ENCODE measurements at regions not wholly inside any gene's neighbourhood (a gene's known extent, or its start where the extent isn't known, plus 50 kb on each side); places are given as distances from the start of the nearest gene placed in this dataset.

DNA sequence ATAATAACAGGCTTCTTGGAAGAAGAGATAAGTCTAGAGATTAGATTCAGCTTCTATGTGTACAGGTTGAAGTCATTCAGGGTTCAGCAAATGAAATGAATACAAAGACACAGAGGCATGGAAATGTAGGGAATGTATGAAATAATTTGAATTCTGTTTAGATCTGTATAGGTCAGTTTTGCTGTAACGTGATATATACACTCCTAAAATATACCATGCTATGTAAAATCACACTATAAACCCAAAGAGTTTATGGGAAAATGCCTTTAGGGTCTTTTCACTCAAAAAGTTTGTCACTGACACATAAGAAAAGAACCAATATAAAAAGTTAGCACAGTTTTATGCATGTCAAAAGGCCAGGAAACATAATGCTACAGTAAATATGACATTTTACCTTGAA is 854.0 kb downstream of the LRFN5 start:
- BruUV-seq (replicated peaks), result no TSS peak

More for the DNA sequence above, 854.0 kb downstream of the LRFN5 start:
- no peaks in the 10 kb centered on the region for H3K36me3 ChIP-seq (replicated peaks in 1 of 2; ENCODE audit: control insufficient read depth in 1 of 2, insufficient read depth in 2 of 2, low read length in 2 of 2)
- H3K4me3 ChIP-seq (replicated peaks in 1 of 3; ENCODE audit: insufficient read depth in 1 of 3, low read depth in 2 of 3, low read length in 3 of 3), result no peak overlapping the region
- no peaks in the 10 kb centered on the region for H3K4me1 ChIP-seq (ENCODE audit: insufficient read depth, low read length)
- in situ Hi-C loops (cut with HindIII; ENCODE audit: extremely low pct_ligation_motif_present, low pct_unique_long_range_greater_than_20kb), result no loop called here
- H3K27me3 ChIP-seq (ENCODE audit: control insufficient read depth in 1 of 2, insufficient read depth in 2 of 2, low read length in 2 of 2), result no peaks in the 10 kb centered on the region
- no peaks in the 10 kb centered on the region for H3K79me2 ChIP-seq (ENCODE audit: insufficient read depth, low read length)
- TF ChIP-seq USF2 (IDR thresholded peaks at IDR 0.05; ENCODE audit: low read depth, low read length), result no peak
- TF ChIP-seq USF2 (CRISPR knock-in tag; IDR thresholded peaks at IDR 0.05; ENCODE audit: borderline replicate concordance), result no peak
- TF ChIP-seq SMAD1 (CRISPR knock-in tag; IDR thresholded peaks at IDR 0.05; ENCODE audit: borderline replicate concordance, low read depth), result no peak
- TF ChIP-seq ZNF746 (CRISPR knock-in tag; IDR thresholded peaks at IDR 0.05), result no peak
- no peak for TF ChIP-seq FOXA1 (IDR thresholded peaks at IDR 0.05)
- no peak for TF ChIP-seq FOXA1 (CRISPR knock-in tag; IDR thresholded peaks at IDR 0.05)
- no peak for TF ChIP-seq KIAA2018 (CRISPR knock-in tag; IDR thresholded peaks at IDR 0.05; ENCODE audit: borderline replicate concordance)
- no peak for TF ChIP-seq PRDM15 (CRISPR knock-in tag; IDR thresholded peaks at IDR 0.05)
- no peak for TF ChIP-seq ZNF3 (CRISPR knock-in tag; IDR thresholded peaks at IDR 0.05)
- ChIA-PET CTCF (ENCODE audit: low intra/inter-chr PET ratio, low total read pairs) (no interaction called here), POLR2A (no interaction called here)
- no peak overlapping the region for H3K4me2 ChIP-seq (ENCODE audit: low read depth, low read length)
- WGBS (ENCODE audit: low lambda C conversion rate), result 1% methylated on average over 1 of the region's 1 CpG
- FAIRE-seq, result no peak
- intact Hi-C loops (cut with micrococcal nuclease; ENCODE audit: unreplicated experiment), result no loop called here
- ATAC-seq, result no peak
- no peak overlapping the region for H2AFZ ChIP-seq (ENCODE audit: low read length)
- H3K9me3 ChIP-seq (ENCODE audit: low read length), result peaks cover 90% of the 10 kb centered on the region
- no peak overlapping the region for H3K27ac ChIP-seq (ENCODE audit: extremely low read length, insufficient read depth, low read length)
- H4K20me1 ChIP-seq (ENCODE audit: insufficient read depth, low read length), result no peaks in the 10 kb centered on the region
- DNase-seq (ENCODE audit: low spot score), result no peak
- no peak overlapping the region for H3K9ac ChIP-seq (ENCODE audit: insufficient read depth, low read depth, low read length)
